ENCODE measurements at regions not wholly inside any gene's neighbourhood (a gene's known extent, or its start where the extent isn't known, plus 50 kb on each side); places are given as distances from the start of the nearest gene placed in this dataset.
"Not testable (repeated sequence)": the region's sequence is repeated elsewhere in the genome, so short reads cannot be mapped to it uniquely, and the experiment has no call there.

- no peak for FAIRE-seq
- ChIA-PET CTCF (no interaction called here), POLR2A (no interaction called here)
- no peak for ATAC-seq
- H3K27ac ChIP-seq: no peak overlapping the region
- TF ChIP-seq TFCP2L1 (CRISPR knock-in tag; IDR thresholded peaks at IDR 0.05) (no peak), HDAC2 (IDR thresholded peaks at IDR 0.05) (no peak), USF2 (IDR thresholded peaks at IDR 0.05) (no peak), ZNF302 (CRISPR knock-in tag; IDR thresholded peaks at IDR 0.05) (no peak), RCOR1 (IDR thresholded peaks at IDR 0.05; ENCODE audit: low read depth, low read length) (no peak), EHMT2 (IDR thresholded peaks at IDR 0.05; ENCODE audit: low read depth) (no peak), ESRRA (IDR thresholded peaks at IDR 0.05; ENCODE audit: borderline replicate concordance, low read length) (no peak)
- WGBS (ENCODE audit: missing lambda C conversion rate): 52% methylated on average over 3 of the region's 4 CpGs
- H3K4me3 ChIP-seq: no peak overlapping the region
- no peaks in the 10 kb centered on the region for H3K4me1 ChIP-seq
- DNase-seq (ENCODE audit: low read depth in 1 of 2, low spot score in 1 of 2): no peak
- no peaks in the 10 kb centered on the region for H3K9me3 ChIP-seq
- H3K4me2 ChIP-seq: no peak overlapping the region
Measured at GRCh38 chr13:97542102-97542685, 108.2 kb downstream of the RAP2A start.

- 51% methylated on average over 3 of the region's 3 CpGs for WGBS (ENCODE audit: missing lambda C conversion rate)
- ChIA-PET CTCF (no interaction called here), POLR2A (no interaction called here)
- ATAC-seq: no peak
- no peak for FAIRE-seq
- Histone ChIP-seq H3K4me1 (no peaks in the 10 kb centered on the region), H3K9me3 (no peaks in the 10 kb centered on the region), H3K4me2 (no peak overlapping the region), H3K4me3 (no peak overlapping the region), H3K27ac (no peak overlapping the region)
- TF ChIP-seq PHF8 (IDR thresholded peaks at IDR 0.05; ENCODE audit: borderline replicate concordance, low read depth): no peak
- no peak for DNase-seq (ENCODE audit: low read depth in 1 of 2, low spot score in 1 of 2)
Measured at GRCh38 chr13:97544031-97544765, 110.2 kb downstream of the RAP2A start.

- CTCF ChIA-PET; DNase-seq (ENCODE audit: low read depth in 1 of 2, low spot score in 1 of 2); POLR2A ChIA-PET; H3K27ac ChIP-seq; H3K9me3 ChIP-seq; H3K4me1 ChIP-seq; H3K4me2 ChIP-seq; H3K4me3 ChIP-seq; ATAC-seq; FAIRE-seq: not testable (repeated sequence)
- 32% methylated on average over 5 of the region's 25 CpGs for WGBS (ENCODE audit: missing lambda C conversion rate)
Measured at GRCh38 chr13:97544971-97545499, 111.1 kb downstream of the RAP2A start.

GRCh38 chr13:97548138-97548537 is 114.2 kb downstream of the RAP2A start:
- H3K9me3 ChIP-seq: no peaks in the 10 kb centered on the region
- ATAC-seq: no peak
- no peak for FAIRE-seq
- POLR2A ChIA-PET: no interaction called here
- no peak for DNase-seq (ENCODE audit: low read depth in 1 of 2, low spot score in 1 of 2)
- H3K27ac ChIP-seq: no peak overlapping the region
- H3K4me1 ChIP-seq: no peaks in the 10 kb centered on the region
- H3K4me2 ChIP-seq: no peak overlapping the region
- 3% methylated on average over 3 of the region's 3 CpGs for WGBS (ENCODE audit: missing lambda C conversion rate)
- no peak overlapping the region for H3K4me3 ChIP-seq
- CTCF ChIA-PET: no interaction called here
- TF ChIP-seq E2F6 (IDR thresholded peaks at IDR 0.05; ENCODE audit: borderline replicate concordance, low read depth) (no peak), NFE2L2 (conservative IDR thresholded peaks at IDR 0.05; ENCODE audit: low read length) (no peak), EP300 (IDR thresholded peaks at IDR 0.05) (no peak), GATA3 (IDR thresholded peaks at IDR 0.05; ENCODE audit: borderline replicate concordance) (no peak), RARB (CRISPR knock-in tag; IDR thresholded peaks at IDR 0.05) (no peak), MAFK (IDR thresholded peaks at IDR 0.05; ENCODE audit: partially characterized antibody) (no peak), TP53 (CRISPR knock-in tag; IDR thresholded peaks at IDR 0.05) (no peak), SREBF2 (IDR thresholded peaks at IDR 0.05) (no peak), RNF2 (IDR thresholded peaks at IDR 0.05; ENCODE audit: borderline replicate concordance, low read depth) (no peak), BHLHE40 (IDR thresholded peaks at IDR 0.05; ENCODE audit: low read depth, low read length) (no peak), TFCP2L1 (CRISPR knock-in tag; IDR thresholded peaks at IDR 0.05) (no peak), SMC3 (IDR thresholded peaks at IDR 0.05) (no peak), HDAC2 (IDR thresholded peaks at IDR 0.05) (no peak), EHF (CRISPR knock-in tag; IDR thresholded peaks at IDR 0.05) (no peak), BCL3 (IDR thresholded peaks at IDR 0.05) (no peak), FOSB (CRISPR knock-in tag; IDR thresholded peaks at IDR 0.05) (no peak), HOXA7 (CRISPR knock-in tag; IDR thresholded peaks at IDR 0.05) (no peak), RFX5 (IDR thresholded peaks at IDR 0.05) (no peak), CTCF (IDR thresholded peaks at IDR 0.05) (no peak)

All from A549 (cell line).